H1 (cell line): ENCODE measurements at regions not wholly inside any gene's neighbourhood (a gene's known extent, or its start where the extent isn't known, plus 50 kb on each side); places are given as distances from the start of the nearest gene placed in this dataset.

ENCODE experiments used
- CTCF ChIA-PET: fragments of 300-600 bp; sonication (Branson Sonifier 250); formaldehyde crosslinking; loops from one replicate; lab custom pipeline; 2021; ENCODE audit not compliant: partially characterized antibody; lab: Charles Lee
- POLR2A ChIA-PET: fragments of 300-600 bp; sonication (Branson Sonifier 250); formaldehyde crosslinking; loops from one replicate; lab custom pipeline; 2021; ENCODE audit warnings: inconsistent platforms; ENCODE audit not compliant: partially characterized antibody; lab: Charles Lee
- DNase-seq, 2 experiments: peaks; one replicate each; pipeline versions ENCODE4 v3.0.0 to v3.0.0-alpha.2; 2010 to 2022; ENCODE audit warnings: low spot score in 2 of 2, low read depth in 1 of 2, mixed read lengths in 1 of 2
- FAIRE-seq: peaks from 2 replicates; lab custom pipeline; 2011; peaks lifted over from hg19 to GRCh38; lab: Jason Lieb, UNC
- H2AFZ ChIP-seq: 2 replicates; pipeline ENCODE4 v1.8.1; 2012; ENCODE audit warnings: low read length, inconsistent platforms
- H2AK5ac ChIP-seq: 2 replicates; pipeline ENCODE4 v1.6.1; 2013; ENCODE audit warnings: low read depth, low read length
- H2BK120ac ChIP-seq: replicated peaks from 2 replicates; pipeline ENCODE3; 2013; ENCODE audit warnings: low read depth, low read length, inconsistent platforms
- H2BK12ac ChIP-seq: 2 replicates; pipeline ENCODE4 v1.6.1; 2013; ENCODE audit warnings: low read depth, low read length
- H2BK15ac ChIP-seq: 2 replicates; pipeline ENCODE4 v1.6.1; 2013; ENCODE audit warnings: low read length
- H2BK20ac ChIP-seq: 2 replicates; pipeline ENCODE4 v1.6.1; 2013; ENCODE audit warnings: low read length
- H2BK5ac ChIP-seq: 2 replicates; pipeline ENCODE4 v1.6.1; 2013; ENCODE audit warnings: low read depth, low read length
- H3K14ac ChIP-seq: 2 replicates; pipeline ENCODE4 v1.6.1; 2013; ENCODE audit warnings: inconsistent platforms; ENCODE audit not compliant: insufficient read length
- H3K18ac ChIP-seq: 2 replicates; pipeline ENCODE4 v1.6.1; 2013; ENCODE audit warnings: low read length; ENCODE audit errors: extremely low read depth
- H3K23ac ChIP-seq: 2 replicates; pipeline ENCODE4 v1.6.1; 2013; ENCODE audit warnings: inconsistent platforms; ENCODE audit not compliant: insufficient read length
- H3K23me2 ChIP-seq: 2 replicates; pipeline ENCODE4 v1.6.1; 2013; ENCODE audit warnings: low read depth, low read length
- H3K27ac ChIP-seq: 2 replicates; pipeline ENCODE4 v1.6.1; 2011; ENCODE audit warnings: low read depth, low read length, inconsistent platforms
- H3K27me3 ChIP-seq, 4 experiments: replicated peaks in 1 of 4; 1 replicate in 1 of 4; 2 replicates in 3 of 4; pipeline versions ENCODE4 v1.6.1 to v1.8.1; 2011 to 2013; ENCODE audit warnings: low read length in 3 of 4, mild to moderate bottlenecking in 3 of 4, inconsistent platforms in 2 of 4, mixed read lengths in 2 of 4, moderate library complexity in 1 of 4; ENCODE audit not compliant: control insufficient read depth in 3 of 4, insufficient read depth in 3 of 4; ENCODE audit errors: extremely low read depth in 1 of 4
- H3K36me3 ChIP-seq, 4 experiments: 2 replicates each; pipeline versions ENCODE4 v1.6.1 to v1.8.1; 2011 to 2013; ENCODE audit warnings: mild to moderate bottlenecking in 4 of 4, low read length in 3 of 4, moderate library complexity in 2 of 4, control low read depth in 1 of 4, inconsistent platforms in 1 of 4; ENCODE audit not compliant: insufficient read depth in 4 of 4, control insufficient read depth in 2 of 4
- H3K4ac ChIP-seq: replicated peaks from 2 replicates; pipeline ENCODE3; 2013; ENCODE audit warnings: low read length, low read depth, mixed read lengths, inconsistent platforms; ENCODE audit not compliant: insufficient read length
- H3K4me1 ChIP-seq, 4 experiments: replicated peaks in 1 of 4; 1 replicate in 1 of 4; 2 replicates in 3 of 4; pipeline versions ENCODE4 v1.6.1 to v1.8.1; 2011 to 2013; ENCODE audit warnings: low read length in 3 of 4, inconsistent platforms in 2 of 4, mixed read lengths in 1 of 4; ENCODE audit not compliant: insufficient read depth in 4 of 4, control insufficient read depth in 3 of 4
- H3K4me2 ChIP-seq, 2 experiments: 2 replicates each; pipeline versions ENCODE4 v1.6.1 to v1.8.1; 2011 to 2013; ENCODE audit warnings: low read depth in 2 of 2, low read length in 2 of 2, control low read depth in 1 of 2, inconsistent platforms in 1 of 2, mild to moderate bottlenecking in 1 of 2; ENCODE audit not compliant: insufficient read depth in 1 of 2
- H3K4me3 ChIP-seq, 4 experiments: fragments of 200-600, 300-600 bp in 1 of 4; sonication (generic), shearing (Covaris generic), sonication (Bioruptor Twin) in 1 of 4; 2 replicates each; pipeline versions ENCODE4 v1.5.1 to v1.8.1; 2011 to 2016; ENCODE audit warnings: low read length in 4 of 4, low read depth in 3 of 4, control low read depth in 2 of 4, inconsistent platforms in 2 of 4, mild to moderate bottlenecking in 2 of 4, mixed read lengths in 1 of 4, moderate library complexity in 1 of 4; ENCODE audit not compliant: insufficient read depth in 2 of 4; ENCODE audit errors: extremely low read depth in 1 of 4
- H3K56ac ChIP-seq: replicated peaks from 2 replicates; pipeline ENCODE3; 2013; ENCODE audit warnings: low read depth, mild to moderate bottlenecking, mixed read lengths, low read length, inconsistent platforms; ENCODE audit not compliant: insufficient read length
- H3K79me1 ChIP-seq: 2 replicates; pipeline ENCODE4 v1.6.1; 2013; ENCODE audit warnings: low read depth, low read length, control low read depth
- H3K79me2 ChIP-seq, 2 experiments: 2 replicates each; pipeline versions ENCODE4 v1.6.1 to v1.8.1; 2012 to 2013; ENCODE audit warnings: low read length in 2 of 2, mild to moderate bottlenecking in 2 of 2, inconsistent platforms in 1 of 2; ENCODE audit not compliant: insufficient read depth in 2 of 2, control insufficient read depth in 1 of 2
- H3K9ac ChIP-seq, 4 experiments: replicated peaks in 1 of 4; 1 replicate in 1 of 4; 2 replicates in 3 of 4; pipeline versions ENCODE4 v1.6.1 to v1.8.1; 2011 to 2013; ENCODE audit warnings: low read depth in 3 of 4, low read length in 3 of 4, control low read depth in 2 of 4, mild to moderate bottlenecking in 2 of 4, moderate library complexity in 2 of 4, inconsistent platforms in 1 of 4; ENCODE audit errors: extremely low read depth in 1 of 4
- H3K9me3 ChIP-seq, 2 experiments: 2 replicates each; pipeline versions ENCODE4 v1.6.1 to v1.8.1; 2012 to 2013; ENCODE audit warnings: mild to moderate bottlenecking in 2 of 2, moderate library complexity in 2 of 2, control low read depth in 1 of 2, inconsistent platforms in 1 of 2, low read depth in 1 of 2, low read length in 1 of 2, mixed read lengths in 1 of 2; ENCODE audit not compliant: insufficient read depth in 2 of 2
- H4K20me1 ChIP-seq, 2 experiments: replicated peaks in 1 of 2; 2 replicates each; pipeline versions ENCODE3 to v1.8.1; 2011 to 2013; ENCODE audit warnings: inconsistent platforms in 2 of 2, low read length in 2 of 2, mild to moderate bottlenecking in 1 of 2; ENCODE audit not compliant: insufficient read depth in 2 of 2, control insufficient read depth in 1 of 2
- H4K5ac ChIP-seq: 2 replicates; pipeline ENCODE4 v1.6.1; 2013; ENCODE audit warnings: low read length, low read depth, mixed read lengths, inconsistent platforms; ENCODE audit not compliant: insufficient read length
- H4K8ac ChIP-seq: 2 replicates; pipeline ENCODE4 v1.8.0; 2013; ENCODE audit warnings: mild to moderate bottlenecking, moderate library complexity, low read length, inconsistent platforms; ENCODE audit not compliant: insufficient read depth; ENCODE audit errors: extremely low read depth
- H4K91ac ChIP-seq: replicated peaks from 2 replicates; pipeline ENCODE3; 2013; ENCODE audit warnings: low read length, mixed read lengths, inconsistent platforms; ENCODE audit not compliant: insufficient read length
- CTBP2 ChIP-seq: IDR thresholded peaks from 2 replicates; pipeline ENCODE4 v1.7.0; 2011; ENCODE audit warnings: borderline replicate concordance, mild to moderate bottlenecking, moderate library complexity, mixed read lengths, low read length; ENCODE audit not compliant: insufficient read depth, insufficient read length
- RFX5 ChIP-seq: IDR thresholded peaks from 2 replicates; pipeline ENCODE4 v1.6.1; 2011; ENCODE audit warnings: low read depth, low read length, improper control_type of control experiment, borderline replicate concordance
- RXRA ChIP-seq: IDR thresholded peaks from 2 replicates; pipeline ENCODE4 v1.6.1; 2011; ENCODE audit warnings: low read depth, mild to moderate bottlenecking, low read length, moderate library complexity; ENCODE audit not compliant: insufficient read depth
- SRF ChIP-seq: IDR thresholded peaks from 2 replicates; pipeline ENCODE4 v1.6.1; 2011; ENCODE audit warnings: mild to moderate bottlenecking, low read depth, low read length, moderate library complexity
- WGBS, 2 experiments: shearing (Covaris generic) in 1 of 2; methylation state at CpG; one replicate each; pipeline versions ENCODE4 v1.1.6 to v1.1.7; 2013 to 2015; ENCODE audit warnings: low lambda C conversion rate in 2 of 2, mixed read lengths in 2 of 2, inconsistent platforms in 1 of 2, low coverage in 1 of 2, missing lambda C conversion rate in 1 of 2; ENCODE audit not compliant: insufficient replicate concordance in 2 of 2, insufficient coverage in 1 of 2, insufficient read length in 1 of 2; ENCODE audit errors: extremely low coverage in 1 of 2, missing lambda C conversion rate in 1 of 2; 5-methylcytosine and 5-hydroxymethylcytosine counted together

DNA sequence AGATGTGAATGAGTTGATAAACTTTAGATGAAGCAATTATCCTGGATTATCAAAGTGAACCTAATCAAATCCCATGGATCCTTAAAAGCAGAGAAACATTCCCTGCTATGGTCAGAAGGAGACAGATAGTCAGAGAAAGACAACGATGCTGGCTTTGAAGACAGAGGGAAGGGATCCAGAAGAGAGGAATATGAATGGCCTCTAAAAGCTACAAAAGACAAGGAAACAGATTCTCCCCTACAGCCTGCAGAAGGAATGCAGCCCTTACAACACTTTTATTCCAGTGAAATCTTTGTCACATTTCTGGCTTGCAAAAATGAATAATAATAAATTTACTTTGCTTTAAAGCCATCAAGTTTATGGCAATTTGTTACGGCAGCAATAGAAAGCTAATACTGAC lies 1164.2 kb downstream of the PCDH17 start:
- DNase-seq: no peak
- Histone ChIP-seq H2AK5ac (no peak overlapping the region), H3K23me2 (no peaks in the 10 kb centered on the region), H3K4me2 (no peak overlapping the region), H2AFZ (no peak overlapping the region), H3K9ac (peak overlapping the region in 1 of 4 experiments; percentile 34; a peak in 1 of 7 replicates), H3K27me3 (no peaks in the 10 kb centered on the region), H2BK5ac (no peak overlapping the region), H3K4me1 (no peaks in the 10 kb centered on the region), H3K27ac (no peak overlapping the region), H2BK20ac (no peak overlapping the region), H3K4me3 (no peak overlapping the region), H3K23ac (no peak overlapping the region), H2BK15ac (no peak overlapping the region), H2BK120ac (no peak overlapping the region), H3K9me3 (no peaks in the 10 kb centered on the region), H4K5ac (no peak overlapping the region), H3K79me2 (no peaks in the 10 kb centered on the region), H3K18ac (no peak overlapping the region), H3K56ac (no peak overlapping the region), H3K14ac (no peak overlapping the region), H2BK12ac (no peak overlapping the region), H4K91ac (no peak overlapping the region), H3K36me3 (no peaks in the 10 kb centered on the region), H3K4ac (no peak overlapping the region), H4K8ac (no peak overlapping the region), H3K79me1 (no peaks in the 10 kb centered on the region), H4K20me1 (no peaks in the 10 kb centered on the region)
- no peak for FAIRE-seq
- ChIA-PET POLR2A (no interaction called here), CTCF (no interaction called here)
- TF ChIP-seq RFX5 (no peak), SRF (no peak), CTBP2 (no peak), RXRA (no peak)
- WGBS, 2 experiments: 71% methylated on average over 2 of the region's 2 CpGs; no CpG with 5 or more reads in 1 of the 2 experiments
